Heart right ventricle (tissue), 16 donors: ENCODE measurements at regions not wholly inside any gene's neighbourhood (a gene's known extent, or its start where the extent isn't known, plus 50 kb on each side); places are given as distances from the start of the nearest gene placed in this dataset.

Experiments used
- ATAC-seq, 8 donors: fragments of 200-7000 bp; cut with Tn5 transposase; one replicate each; pipeline ENCODE4 v1.9.1; 2020; ENCODE audit warnings: mild to moderate bottlenecking in 8 of 8, moderate library complexity in 8 of 8, moderate number of reproducible peaks in 1 of 8
- DNase-seq, 2 donors: peaks; one replicate each; pipeline ENCODE4 v3.0.0-alpha.2; 2020
- H3K27ac ChIP-seq, 10 donors: fragments of 200-600 bp; sonication (generic) in 2 of 10; one replicate each; pipeline versions ENCODE4 v1.5.0 to v1.8.0; 2020 to 2022; ENCODE audit warnings: mild to moderate bottlenecking in 3 of 10
- H3K27me3 ChIP-seq, 7 donors: fragments of 200-600 bp; one replicate each; pipeline ENCODE4 v1.8.0; 2021 to 2022; ENCODE audit warnings: mild to moderate bottlenecking in 2 of 7
- H3K36me3 ChIP-seq, 9 donors: fragments of 200-600 bp; sonication (generic) in 1 of 9; one replicate each; pipeline versions ENCODE4 v1.5.0 to v1.8.0; 2020 to 2022; ENCODE audit warnings: mild to moderate bottlenecking in 2 of 9
- H3K4me1 ChIP-seq, 9 donors: fragments of 200-600 bp; sonication (generic) in 1 of 9; one replicate each; pipeline versions ENCODE4 v1.5.0 to v1.8.0; 2020 to 2022; ENCODE audit warnings: mild to moderate bottlenecking in 4 of 9
- H3K4me3 ChIP-seq, 10 donors: fragments of 200-600 bp; sonication (generic) in 2 of 10; one replicate each; pipeline versions ENCODE4 v1.5.0 to v1.8.0; 2020 to 2022; ENCODE audit warnings: mild to moderate bottlenecking in 7 of 10, moderate library complexity in 2 of 10
- H3K9me3 ChIP-seq, 11 donors: fragments of 200-600 bp in 10 of 11; sonication (generic) in 2 of 11; one replicate each; pipeline versions ENCODE4 v1.5.0 to v1.8.0; 2013 to 2022; ENCODE audit warnings: mild to moderate bottlenecking in 2 of 11, control low read depth in 1 of 11, moderate library complexity in 1 of 11
- WGBS, 2 donors: extraction: QIAGEN DNeasy Blood & Tissue Kit; methylation state at CpG; one replicate each; pipeline ENCODE4 v1.1.7; 2013; ENCODE audit warnings: inconsistent platforms in 1 of 2; 5-methylcytosine and 5-hydroxymethylcytosine counted together
- intact Hi-C, 10 donors: fragments of 100-400 bp; cut with DNase I; formaldehyde crosslinking; loops; one replicate each; pipeline versions ENCODE4 v1.11.1 to v1.14.2; 2022
- TF ChIP-seq, protein P1 (sequence below), 9 donors: fragments of 200-600 bp; sonication (generic) in 2 of 9; IDR thresholded peaks; one replicate each; pipeline versions ENCODE4 v1.5.0 to v1.8.0; 2021 to 2022; ENCODE audit warnings: antibody characterized with exemption in 9 of 9, mild to moderate bottlenecking in 5 of 9, moderate library complexity in 1 of 9
- donor health status: Arrhythmogenic right ventricular cardiomyopathy.
- donor health status: ischemic (EF 13 %, LVEDD 7.1; RV severe dilation, severe dysfunction).
- donor health status: healthy with polysubstance abuse.
- donor health status: DM: no; HTN: yes; CAD: no.
- donor health status: DM: no; HTN: no; CAD: no.
- donor health status: ischemic (EF 25% LVEDD 6.9; RV normal size, moderate dysfunction).
- donor health status: ischemic (EF 25% LVEDD 5.7; RV mildly dilated, moderate dysfunction).
- donor health status: healthy.
- donor health status: DM: yes; HTN: yes; CAD: no.
- donor health status: Ischemic cardiomyopathy.
- donor health status: ischemic (EF 35%, LVEDD 5.7; RV mildly dilated, moderate dysfunction).
- donor health status: nonischemic (EF 11% LVEDD 7.7; RV severe dilation, severe dysfunction).
- donor health status: DM: yes; HTN: yes; CAD: no.
- donor health status: PGD.
- donor health status: ischemic (EF 29% LVEDD 5.4; RV normal size, mild dysfunction).
- donor health status: nonischemic (EF 23%, LVEDD 6.1; RV moderate dilation, normal function).

- TF ChIP-seq, protein P1, sequence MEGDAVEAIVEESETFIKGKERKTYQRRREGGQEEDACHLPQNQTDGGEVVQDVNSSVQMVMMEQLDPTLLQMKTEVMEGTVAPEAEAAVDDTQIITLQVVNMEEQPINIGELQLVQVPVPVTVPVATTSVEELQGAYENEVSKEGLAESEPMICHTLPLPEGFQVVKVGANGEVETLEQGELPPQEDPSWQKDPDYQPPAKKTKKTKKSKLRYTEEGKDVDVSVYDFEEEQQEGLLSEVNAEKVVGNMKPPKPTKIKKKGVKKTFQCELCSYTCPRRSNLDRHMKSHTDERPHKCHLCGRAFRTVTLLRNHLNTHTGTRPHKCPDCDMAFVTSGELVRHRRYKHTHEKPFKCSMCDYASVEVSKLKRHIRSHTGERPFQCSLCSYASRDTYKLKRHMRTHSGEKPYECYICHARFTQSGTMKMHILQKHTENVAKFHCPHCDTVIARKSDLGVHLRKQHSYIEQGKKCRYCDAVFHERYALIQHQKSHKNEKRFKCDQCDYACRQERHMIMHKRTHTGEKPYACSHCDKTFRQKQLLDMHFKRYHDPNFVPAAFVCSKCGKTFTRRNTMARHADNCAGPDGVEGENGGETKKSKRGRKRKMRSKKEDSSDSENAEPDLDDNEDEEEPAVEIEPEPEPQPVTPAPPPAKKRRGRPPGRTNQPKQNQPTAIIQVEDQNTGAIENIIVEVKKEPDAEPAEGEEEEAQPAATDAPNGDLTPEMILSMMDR (IDR thresholded peaks at IDR 0.05) = no peak
- H3K27me3 ChIP-seq = peaks cover 0 to 29% (median 13%) of the 10 kb centered on the region in 7 donors
- no peaks in the 10 kb centered on the region for H3K9me3 ChIP-seq
- no peaks in the 10 kb centered on the region for H3K36me3 ChIP-seq
- intact Hi-C loops = no loop called here
- peaks cover 0 to 3% (median 0%) of the 10 kb centered on the region in 9 donors for H3K4me1 ChIP-seq
- no peak overlapping the region for H3K4me3 ChIP-seq
- H3K27ac ChIP-seq = no peak overlapping the region
- 88 to 90% methylated on average over 11 of the region's 11 CpGs for WGBS, 2 donors
- DNase-seq (no peak), ATAC-seq (no peak)
Measured at GRCh38 chr3:71934520-71935270, 149.7 kb upstream of the PROK2 start.

GRCh38 chr3:71931922-71932321 is 147.0 kb upstream of the PROK2 start:
- Histone ChIP-seq H3K27me3 (peaks cover 0 to 24% (median 11%) of the 10 kb centered on the region in 7 donors), H3K4me3 (no peak overlapping the region), H3K36me3 (no peaks in the 10 kb centered on the region), H3K27ac (no peak overlapping the region), H3K9me3 (no peaks in the 10 kb centered on the region), H3K4me1 (peaks cover 0 to 3% (median 0%) of the 10 kb centered on the region in 9 donors)
- intact Hi-C loops = no loop called here
- 70 to 79% methylated on average over 5 of the region's 5 CpGs for WGBS, 2 donors
- no peak for DNase-seq
- TF ChIP-seq, protein P1 (IDR thresholded peaks at IDR 0.05) = no peak
- ATAC-seq = no peak

DNA sequence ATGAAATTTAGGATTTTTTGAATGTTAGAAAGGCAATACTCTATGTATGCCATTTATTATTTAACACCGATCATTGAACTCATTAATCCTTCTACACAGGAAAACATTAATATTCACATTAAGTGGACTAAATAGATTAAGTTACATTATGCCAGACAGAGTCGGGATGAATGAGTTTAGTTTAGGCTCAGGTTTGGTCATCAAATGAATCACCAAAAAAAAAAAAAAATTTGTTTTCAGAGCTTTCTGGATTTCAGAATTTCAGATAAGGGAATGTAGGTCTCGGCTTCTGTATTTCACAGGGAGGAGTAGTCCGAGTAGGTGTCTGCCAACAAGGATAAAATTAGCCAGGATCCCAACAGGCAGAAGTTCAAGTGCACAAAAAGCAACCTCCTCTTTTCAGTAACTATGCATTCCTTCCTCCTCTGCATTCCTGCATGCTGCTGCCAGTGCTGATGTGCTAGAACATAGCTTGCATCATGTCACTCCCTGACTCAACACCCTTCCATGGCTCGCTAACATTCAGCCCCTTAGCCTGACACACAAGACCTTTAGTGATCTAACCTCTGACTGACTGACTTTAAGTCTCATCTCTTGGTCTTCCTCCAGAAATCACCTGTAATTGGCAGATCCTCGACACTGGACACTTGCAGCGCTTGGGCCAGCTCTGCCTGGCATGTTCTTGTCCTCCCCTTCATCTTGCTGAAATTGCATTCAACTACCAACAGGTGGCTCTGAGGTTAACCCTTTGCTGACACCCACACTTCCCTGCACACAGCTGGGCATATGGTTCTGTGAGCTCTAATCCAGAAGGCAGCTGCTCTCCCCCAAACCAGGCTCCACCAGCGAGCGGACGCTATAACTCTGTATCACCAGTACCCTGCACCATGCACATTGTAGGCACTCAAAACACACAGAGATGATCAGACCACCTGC is 145.4 kb upstream of the PROK2 start:
- intact Hi-C loops = no loop called here
- Histone ChIP-seq H3K9me3 (no peaks in the 10 kb centered on the region), H3K27me3 (peaks cover 0 to 31% (median 4%) of the 10 kb centered on the region in 7 donors), H3K4me3 (no peak overlapping the region), H3K27ac (no peak overlapping the region), H3K4me1 (peaks cover 0 to 3% (median 0%) of the 10 kb centered on the region in 9 donors), H3K36me3 (no peaks in the 10 kb centered on the region)
- DNase-seq = peak in 1 of 2 donors; percentile 4
- ATAC-seq = peak in 6 of 8 donors; percentile 20 to 86 (median 54)
- TF ChIP-seq, protein P1 (IDR thresholded peaks at IDR 0.05) = peak in 5 of 9 donors; percentile 16 to 40 (median 20)
- 54 to 56% methylated on average over 10 of the region's 10 CpGs for WGBS, 2 donors

- intact Hi-C loops = no loop called here
- H3K27me3 ChIP-seq = peaks cover 0 to 18% (median 0%) of the 10 kb centered on the region in 7 donors
- no peak overlapping the region for H3K27ac ChIP-seq
- no peak overlapping the region for H3K4me3 ChIP-seq
- ATAC-seq = no peak
- H3K36me3 ChIP-seq = no peaks in the 10 kb centered on the region
- no peak for DNase-seq
- H3K9me3 ChIP-seq = no peaks in the 10 kb centered on the region
- H3K4me1 ChIP-seq = peaks cover 0 to 3% (median 0%) of the 10 kb centered on the region in 9 donors
- TF ChIP-seq, protein P1 (IDR thresholded peaks at IDR 0.05) = no peak
- 88 to 92% methylated on average over 2 of the region's 2 CpGs for WGBS, 2 donors
Measured at GRCh38 chr3:71928212-71928611, 143.3 kb upstream of the PROK2 start.
